ENCODE measurements at regions not wholly inside any gene's neighbourhood (a gene's known extent, or its start where the extent isn't known, plus 50 kb on each side); places are given as distances from the start of the nearest gene placed in this dataset.

- DNase-seq: no peak
Observed at GRCh38 chr9:80569236-80569635, 997.5 kb downstream of the TLE4 start.

- no peak for DNase-seq
Observed at GRCh38 chr9:80561526-80561925, 989.8 kb downstream of the TLE4 start.

GRCh38 chr9:80560976-80561375, 989.2 kb downstream of the TLE4 start:
- no peak for DNase-seq

DNA sequence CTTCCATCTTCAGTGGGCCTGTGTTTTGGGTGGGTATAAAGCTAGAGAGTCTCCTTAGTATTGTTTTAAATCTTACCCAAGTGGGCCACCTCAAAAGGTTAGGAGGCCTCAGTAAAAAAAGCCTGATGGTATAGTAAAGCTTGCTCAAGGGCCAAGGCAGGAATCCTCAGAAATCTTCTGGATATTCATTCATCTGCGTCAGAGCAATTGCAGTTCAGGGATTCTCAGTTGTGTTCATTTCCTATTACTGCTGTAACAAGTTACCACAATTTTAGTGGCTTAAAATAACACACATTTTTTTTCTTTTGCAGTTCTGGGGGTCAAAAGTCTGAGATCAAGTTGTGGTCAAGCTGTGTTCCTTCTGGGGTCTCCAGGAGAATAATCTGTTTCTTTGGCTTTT, 985.5 kb downstream of the TLE4 start:
- DNase-seq: no peak

- no peak for DNase-seq
Observed at GRCh38 chr9:80556631-80557030, 984.9 kb downstream of the TLE4 start.

- no peak for DNase-seq
Observed at GRCh38 chr9:80555782-80556325, 984.1 kb downstream of the TLE4 start.

GRCh38 chr9:80554856-80555255, 983.1 kb downstream of the TLE4 start:
- no peak for DNase-seq

- DNase-seq: no peak
Observed at GRCh38 chr9:80554301-80554700, 982.5 kb downstream of the TLE4 start.

- no peak for DNase-seq
Observed at GRCh38 chr9:80552931-80553330, 981.2 kb downstream of the TLE4 start.

GRCh38 chr9:80550181-80550580, 978.4 kb downstream of the TLE4 start:
- DNase-seq: no peak

GRCh38 chr9:80547613-80548012, 975.8 kb downstream of the TLE4 start:
- no peak for DNase-seq

DNA sequence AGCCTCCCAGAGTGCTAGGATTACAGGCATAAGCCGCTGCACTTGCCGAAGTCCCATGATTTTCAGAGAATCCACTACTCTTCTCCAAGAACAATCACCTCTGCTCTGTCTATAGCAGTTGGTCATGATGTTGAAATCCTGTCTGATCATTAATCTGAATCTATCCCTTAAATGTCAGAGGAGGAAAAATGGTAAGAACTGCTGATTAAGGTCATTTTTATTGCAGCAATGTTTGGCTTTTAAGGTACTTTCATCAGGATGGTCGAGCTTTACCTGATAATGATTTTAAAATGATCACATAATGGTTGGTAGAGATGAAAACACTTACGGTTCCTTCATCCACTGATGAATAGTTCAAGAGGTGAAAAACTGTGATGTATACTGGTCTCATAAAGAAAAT, 968.6 kb downstream of the TLE4 start:
- no peak for DNase-seq

DNA sequence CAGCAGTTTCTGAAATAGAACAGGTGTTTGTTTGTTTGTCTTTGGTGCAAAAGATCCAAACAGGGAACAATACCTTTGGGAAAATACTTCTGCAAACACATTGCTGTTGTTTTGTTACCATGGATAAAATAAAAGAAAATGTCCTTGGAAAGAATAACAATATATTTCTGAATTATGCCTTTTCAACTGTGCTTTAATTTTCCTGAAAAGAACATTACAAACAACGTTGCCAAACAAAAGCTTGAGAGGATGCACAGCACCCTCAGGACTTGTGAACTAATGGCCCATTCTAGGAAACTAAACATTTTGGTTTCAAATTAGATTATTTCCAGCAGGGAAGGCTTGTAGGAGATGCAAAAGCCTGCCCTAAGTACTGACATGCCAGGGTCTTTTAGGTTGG, 967.2 kb downstream of the TLE4 start:
- DNase-seq: no peak

DNA sequence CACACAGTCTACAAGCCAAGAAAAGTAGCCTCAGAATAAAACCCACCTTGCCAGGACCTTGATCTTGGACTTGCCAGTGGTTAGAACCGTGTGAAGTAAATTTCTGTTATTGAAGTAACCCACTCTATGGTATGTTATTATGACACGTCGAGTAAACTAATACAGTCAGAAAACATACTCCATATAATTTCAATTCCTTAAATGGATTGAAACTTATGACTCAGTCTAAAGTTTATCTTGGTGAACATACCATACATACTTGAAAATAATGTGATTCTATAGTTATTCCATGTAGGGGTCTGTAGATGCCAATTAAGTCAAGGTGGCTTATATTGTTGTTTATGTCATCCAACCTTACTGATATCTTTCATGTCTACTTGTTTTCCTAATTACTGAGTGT, 950.7 kb downstream of the TLE4 start:
- no peak for DNase-seq

DNA sequence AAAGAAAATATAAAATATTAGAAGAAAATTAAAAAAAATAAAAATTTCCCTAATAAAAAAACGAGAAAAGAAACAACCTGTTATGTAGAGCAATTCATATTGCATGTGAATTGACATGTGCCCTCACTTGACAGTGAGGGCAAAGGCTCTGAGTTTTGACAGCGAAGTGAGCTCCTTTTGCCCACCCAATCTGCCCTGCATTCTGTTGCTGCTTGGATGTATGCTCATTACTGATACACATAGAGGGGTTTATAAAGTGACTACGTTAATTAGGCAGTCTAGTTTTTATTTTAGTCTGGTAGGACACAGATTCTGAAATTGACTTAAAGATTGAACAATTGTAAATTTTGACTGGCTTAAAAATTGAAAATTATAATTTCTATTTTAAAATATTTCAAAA, 949.4 kb downstream of the TLE4 start:
- DNase-seq: no peak

- no peak for DNase-seq
Observed at GRCh38 chr9:80520231-80520630, 948.5 kb downstream of the TLE4 start.

GRCh38 chr9:80518441-80518840, 946.7 kb downstream of the TLE4 start:
- no peak for DNase-seq

DNA sequence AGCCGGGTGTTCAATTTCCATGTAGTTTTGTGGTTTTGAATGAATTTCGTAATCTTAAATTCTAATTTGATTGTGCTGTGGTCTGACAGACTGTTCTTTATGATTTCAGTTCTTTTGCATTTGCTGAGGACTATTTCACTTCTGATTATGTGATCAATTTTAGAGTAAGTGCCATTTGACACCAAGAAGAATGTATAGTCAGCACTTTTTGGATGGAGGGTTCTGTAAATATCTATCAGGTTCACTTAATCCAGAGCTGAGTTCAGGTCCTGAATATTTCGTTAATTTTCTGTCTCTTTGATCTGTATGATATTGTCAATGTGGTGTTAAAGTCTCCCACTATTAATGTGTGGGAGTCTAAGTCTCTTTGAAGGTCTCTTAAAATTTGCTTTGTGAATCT, 944.9 kb downstream of the TLE4 start:
- DNase-seq: no peak

DNA sequence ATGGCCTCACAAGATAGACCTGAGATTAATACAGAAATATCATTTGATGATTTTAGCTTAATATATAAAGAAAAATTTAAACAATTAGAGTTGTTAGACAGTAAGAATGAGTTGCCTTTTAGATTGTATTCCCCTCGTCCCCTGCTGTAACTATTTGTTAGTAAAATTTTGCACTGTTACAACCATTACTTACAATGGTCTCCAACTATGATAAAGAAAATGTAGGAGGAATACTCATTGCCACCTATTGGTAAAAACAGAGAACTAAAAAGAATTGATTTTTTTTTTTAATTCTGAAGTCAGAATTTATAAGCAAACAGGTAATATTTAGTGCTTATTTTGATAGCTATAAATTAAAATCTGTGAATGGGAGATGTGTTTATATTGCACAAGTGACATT, 937.6 kb downstream of the TLE4 start:
- no peak for DNase-seq

- DNase-seq: no peak
Observed at GRCh38 chr9:80507611-80508010, 935.8 kb downstream of the TLE4 start.

GRCh38 chr9:80504601-80505230, 933.0 kb downstream of the TLE4 start:
- no peak for DNase-seq

GRCh38 chr9:80503671-80504281, 932.0 kb downstream of the TLE4 start:
- DNase-seq: no peak

DNA sequence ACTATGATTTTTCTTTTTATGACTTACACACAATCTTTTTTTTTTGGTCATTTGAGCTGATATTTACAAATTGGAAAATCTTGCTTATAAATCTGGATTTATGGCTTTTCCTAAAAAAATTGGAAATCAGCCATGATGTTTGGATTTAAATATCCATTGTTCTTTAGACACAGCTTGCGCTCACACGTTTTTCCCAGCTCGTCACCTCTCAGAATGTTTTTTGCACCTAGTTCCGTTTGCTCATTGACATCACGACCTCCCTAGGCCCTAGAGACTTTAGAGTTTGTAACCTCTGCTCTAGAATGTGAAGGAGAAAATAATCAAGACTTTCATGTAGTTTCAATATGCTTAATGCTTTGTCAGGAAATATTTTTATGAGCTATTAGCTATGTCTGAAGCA, 930.5 kb downstream of the TLE4 start:
- no peak for DNase-seq

- no peak for DNase-seq
Observed at GRCh38 chr9:80501635-80502034, 929.9 kb downstream of the TLE4 start.

GRCh38 chr9:80500300-80500699, 928.5 kb downstream of the TLE4 start:
- DNase-seq: no peak

Measured in NCI-H748 treated with DMSO at 0.1 percent for 48 hours (cell line).